ENCODE measurements at regions not wholly inside any gene's neighbourhood (a gene's known extent, or its start where the extent isn't known, plus 50 kb on each side); places are given as distances from the start of the nearest gene placed in this dataset.

- no peaks in the 10 kb centered on the region for H4K20me1 ChIP-seq (ENCODE audit: insufficient read depth)
- H3K27me3 ChIP-seq (replicated peaks; ENCODE audit: insufficient read depth) = no peaks in the 10 kb centered on the region
- no peak overlapping the region for H2AFZ ChIP-seq
- H3K4me2 ChIP-seq (ENCODE audit: unreplicated experiment) = no peak overlapping the region
- H3K9ac ChIP-seq = no peak overlapping the region
- no peaks in the 10 kb centered on the region for H3K9me2 ChIP-seq (ENCODE audit: insufficient read depth)
- no peaks in the 10 kb centered on the region for H3F3A ChIP-seq (ENCODE audit: insufficient read depth)
- H3K4me1 ChIP-seq (ENCODE audit: insufficient read depth) = no peaks in the 10 kb centered on the region
- no peaks in the 10 kb centered on the region for H3K79me2 ChIP-seq (ENCODE audit: insufficient read depth)
- no peak overlapping the region for H3K4me3 ChIP-seq
- TF ChIP-seq EZH2 (IDR thresholded peaks at IDR 0.05; ENCODE audit: insufficient read depth, poor library complexity, severe bottlenecking) (no peak), EZH2phosphoT487 (IDR thresholded peaks at IDR 0.05; ENCODE audit: insufficient read depth, low read depth) (no peak)
- no peak overlapping the region for H3K27ac ChIP-seq
- peaks cover 4% of the 10 kb centered on the region for H3K9me3 ChIP-seq (ENCODE audit: low read depth)
- in situ Hi-C loops (cut with MboI) = no loop called here
- no peak for DNase-seq
- no peaks in the 10 kb centered on the region for H3K36me3 ChIP-seq (ENCODE audit: low read depth)
- WGBS, 2 experiments (ENCODE audit: low coverage in 1 of 2, low lambda C conversion rate in 2 of 2, missing lambda C conversion rate in 2 of 2) = 35 to 40% methylated on average over 2 of the region's 2 CpGs
Observed at GRCh38 chr7:125462615-125463014, 533.0 kb upstream of the POT1 start.

- in situ Hi-C loops (cut with MboI) = no loop called here
- no peaks in the 10 kb centered on the region for H3K79me2 ChIP-seq (ENCODE audit: insufficient read depth)
- H3K4me1 ChIP-seq (ENCODE audit: insufficient read depth) = no peaks in the 10 kb centered on the region
- H3K36me3 ChIP-seq (ENCODE audit: low read depth) = no peaks in the 10 kb centered on the region
- no peak for TF ChIP-seq EZH2 (IDR thresholded peaks at IDR 0.05; ENCODE audit: insufficient read depth, poor library complexity, severe bottlenecking)
- TF ChIP-seq EZH2phosphoT487 (IDR thresholded peaks at IDR 0.05; ENCODE audit: insufficient read depth, low read depth) = no peak
- DNase-seq = no peak
- no peaks in the 10 kb centered on the region for H3F3A ChIP-seq (ENCODE audit: insufficient read depth)
- H4K20me1 ChIP-seq (ENCODE audit: insufficient read depth) = no peaks in the 10 kb centered on the region
- no peak overlapping the region for H3K4me3 ChIP-seq
- H3K27me3 ChIP-seq (replicated peaks; ENCODE audit: insufficient read depth) = no peaks in the 10 kb centered on the region
- H3K27ac ChIP-seq = no peak overlapping the region
- no peak overlapping the region for H3K4me2 ChIP-seq (ENCODE audit: unreplicated experiment)
- no peaks in the 10 kb centered on the region for H3K9me2 ChIP-seq (ENCODE audit: insufficient read depth)
- H2AFZ ChIP-seq = no peak overlapping the region
- peaks cover 4% of the 10 kb centered on the region for H3K9me3 ChIP-seq (ENCODE audit: low read depth)
- H3K9ac ChIP-seq = no peak overlapping the region
Observed at GRCh38 chr7:125459038-125459437, 529.4 kb upstream of the POT1 start.

GRCh38 chr7:125450749-125451148, 521.1 kb upstream of the POT1 start:
- Histone ChIP-seq H3K9me2 (ENCODE audit: insufficient read depth) (no peaks in the 10 kb centered on the region), H3K9me3 (ENCODE audit: low read depth) (no peaks in the 10 kb centered on the region), H3K27me3 (replicated peaks; ENCODE audit: insufficient read depth) (no peaks in the 10 kb centered on the region), H3K27ac (no peak overlapping the region), H3F3A (ENCODE audit: insufficient read depth) (no peaks in the 10 kb centered on the region), H3K9ac (no peak overlapping the region), H4K20me1 (ENCODE audit: insufficient read depth) (no peaks in the 10 kb centered on the region), H3K4me3 (no peak overlapping the region), H3K36me3 (ENCODE audit: low read depth) (no peaks in the 10 kb centered on the region), H2AFZ (no peak overlapping the region), H3K4me1 (ENCODE audit: insufficient read depth) (no peaks in the 10 kb centered on the region), H3K79me2 (ENCODE audit: insufficient read depth) (no peaks in the 10 kb centered on the region), H3K4me2 (ENCODE audit: unreplicated experiment) (no peak overlapping the region)
- in situ Hi-C loops (cut with MboI) = no loop called here
- no peak for DNase-seq
- TF ChIP-seq EZH2 (IDR thresholded peaks at IDR 0.05; ENCODE audit: insufficient read depth, poor library complexity, severe bottlenecking) = no peak
- no peak for TF ChIP-seq EZH2phosphoT487 (IDR thresholded peaks at IDR 0.05; ENCODE audit: insufficient read depth, low read depth)

- H3K9me2 ChIP-seq (ENCODE audit: insufficient read depth) = no peaks in the 10 kb centered on the region
- in situ Hi-C loops (cut with MboI) = no loop called here
- peaks cover 3% of the 10 kb centered on the region for H3K9me3 ChIP-seq (ENCODE audit: low read depth)
- H3K79me2 ChIP-seq (ENCODE audit: insufficient read depth) = no peaks in the 10 kb centered on the region
- no peak overlapping the region for H3K4me2 ChIP-seq (ENCODE audit: unreplicated experiment)
- TF ChIP-seq EZH2phosphoT487 (IDR thresholded peaks at IDR 0.05; ENCODE audit: insufficient read depth, low read depth) = no peak
- TF ChIP-seq EZH2 (IDR thresholded peaks at IDR 0.05; ENCODE audit: insufficient read depth, poor library complexity, severe bottlenecking) = no peak
- no peaks in the 10 kb centered on the region for H4K20me1 ChIP-seq (ENCODE audit: insufficient read depth)
- no peak for DNase-seq
- no peak overlapping the region for H2AFZ ChIP-seq
- H3K36me3 ChIP-seq (ENCODE audit: low read depth) = no peaks in the 10 kb centered on the region
- H3F3A ChIP-seq (ENCODE audit: insufficient read depth) = no peaks in the 10 kb centered on the region
- H3K9ac ChIP-seq = no peak overlapping the region
- H3K27me3 ChIP-seq (replicated peaks; ENCODE audit: insufficient read depth) = no peaks in the 10 kb centered on the region
- H3K4me3 ChIP-seq = no peak overlapping the region
- no peak overlapping the region for H3K27ac ChIP-seq
- WGBS, 2 experiments (ENCODE audit: low coverage in 1 of 2, low lambda C conversion rate in 2 of 2, missing lambda C conversion rate in 2 of 2) = 9 to 19% methylated on average over 3 of the region's 3 CpGs
- H3K4me1 ChIP-seq (ENCODE audit: insufficient read depth) = no peaks in the 10 kb centered on the region
Observed at GRCh38 chr7:125445836-125446235, 516.2 kb upstream of the POT1 start.

- Histone ChIP-seq H3K9me3 (ENCODE audit: low read depth) (peaks cover 3% of the 10 kb centered on the region), H3K4me1 (ENCODE audit: insufficient read depth) (no peaks in the 10 kb centered on the region), H3K4me2 (ENCODE audit: unreplicated experiment) (no peak overlapping the region), H3K36me3 (ENCODE audit: low read depth) (no peaks in the 10 kb centered on the region), H3K27me3 (replicated peaks; ENCODE audit: insufficient read depth) (no peaks in the 10 kb centered on the region), H3K4me3 (no peak overlapping the region), H3K9me2 (ENCODE audit: insufficient read depth) (no peaks in the 10 kb centered on the region), H3K79me2 (ENCODE audit: insufficient read depth) (no peaks in the 10 kb centered on the region), H2AFZ (no peak overlapping the region), H3F3A (ENCODE audit: insufficient read depth) (no peaks in the 10 kb centered on the region), H3K9ac (no peak overlapping the region), H4K20me1 (ENCODE audit: insufficient read depth) (no peaks in the 10 kb centered on the region), H3K27ac (no peak overlapping the region)
- in situ Hi-C loops (cut with MboI) = no loop called here
- DNase-seq = no peak
- WGBS, 2 experiments (ENCODE audit: low coverage in 1 of 2, low lambda C conversion rate in 2 of 2, missing lambda C conversion rate in 2 of 2) = 18 to 24% methylated on average over 1 of the region's 1 CpG
- TF ChIP-seq EZH2phosphoT487 (IDR thresholded peaks at IDR 0.05; ENCODE audit: insufficient read depth, low read depth) (no peak), EZH2 (IDR thresholded peaks at IDR 0.05; ENCODE audit: insufficient read depth, poor library complexity, severe bottlenecking) (no peak)
Observed at GRCh38 chr7:125444864-125445263, 515.2 kb upstream of the POT1 start.
